ENCODE measurements at regions not wholly inside any gene's neighbourhood (a gene's known extent, or its start where the extent isn't known, plus 50 kb on each side); places are given as distances from the start of the nearest gene placed in this dataset.

DNA sequence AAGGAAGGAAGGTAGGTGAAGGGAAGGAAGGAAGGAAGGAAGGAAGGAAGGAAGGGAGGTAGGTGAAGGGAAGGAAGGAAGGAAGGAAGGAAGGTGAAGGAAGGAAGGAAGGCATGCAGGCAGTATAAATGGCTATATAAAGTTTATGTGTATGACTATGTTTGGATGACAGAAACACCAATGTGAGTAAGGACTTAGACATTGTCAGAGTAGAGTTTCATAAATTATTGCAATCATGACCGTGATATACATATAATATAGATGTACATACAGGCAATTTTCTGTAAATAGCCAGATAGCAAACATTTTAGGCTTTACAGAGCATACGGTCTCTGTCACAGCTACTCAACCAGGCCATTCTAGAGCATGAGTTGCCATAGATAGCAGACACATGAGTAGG, 133.8 kb upstream of the AKR1E2 start:
- H3K27me3 Mint-ChIP-seq, result no peaks in the 10 kb centered on the region
- H3K4me3 Mint-ChIP-seq, result no peak overlapping the region
- DNase-seq (no peak), ATAC-seq (no peak)
- ChIA-PET CTCF (no interaction called here), POLR2A (no interaction called here)
- no peaks in the 10 kb centered on the region for H3K9me3 Mint-ChIP-seq
- H3K36me3 Mint-ChIP-seq (ENCODE audit: low read depth), result no peaks in the 10 kb centered on the region
- no peak for TF ChIP-seq CTCF (IDR thresholded peaks at IDR 0.05)
- H3K4me1 Mint-ChIP-seq (ENCODE audit: low read depth), result peaks cover 15% of the 10 kb centered on the region
- intact Hi-C loops (cut with micrococcal nuclease), result no loop called here
- H3K27ac Mint-ChIP-seq, result no peak overlapping the region

- DNase-seq (no peak), ATAC-seq (no peak)
- no peaks in the 10 kb centered on the region for H3K27me3 Mint-ChIP-seq
- no peak overlapping the region for H3K4me3 Mint-ChIP-seq
- CTCF ChIA-PET, result no interaction called here
- no peaks in the 10 kb centered on the region for H3K9me3 Mint-ChIP-seq
- POLR2A ChIA-PET, result interaction anchor here (0.9 kb wide), 1 partner anchor 20 kb away, joined by 3 read pairs; no protein-coding TSS in a partner anchor
- intact Hi-C loops (cut with micrococcal nuclease), result no loop called here
- H3K36me3 Mint-ChIP-seq (ENCODE audit: low read depth), result no peaks in the 10 kb centered on the region
- no peak overlapping the region for H3K27ac Mint-ChIP-seq
- no peak for TF ChIP-seq CTCF (IDR thresholded peaks at IDR 0.05)
- H3K4me1 Mint-ChIP-seq (ENCODE audit: low read depth), result peaks cover 19% of the 10 kb centered on the region
These were observed 134.2 kb upstream of the AKR1E2 start for GRCh38 chr10:4691776-4692175.

DNA sequence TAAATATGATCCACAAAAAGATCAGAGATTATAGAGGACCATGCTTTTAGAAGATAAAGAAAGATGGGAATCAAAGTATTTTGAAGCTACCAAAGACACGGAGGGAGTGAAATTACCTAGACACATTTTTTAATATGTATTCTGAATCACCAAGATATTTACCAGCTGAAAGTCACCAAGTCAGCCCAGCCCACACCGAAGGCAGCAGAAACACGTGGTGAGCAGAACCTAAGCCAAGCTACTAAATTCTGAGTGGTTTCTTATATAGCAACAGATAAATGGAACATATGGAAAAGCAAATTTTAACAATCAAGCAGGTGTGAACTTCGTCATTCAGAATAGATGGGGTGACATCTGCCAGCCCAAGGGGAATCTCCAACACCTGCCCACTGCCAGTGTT, 134.7 kb upstream of the AKR1E2 start:
- ATAC-seq, result no peak
- intact Hi-C loops (cut with micrococcal nuclease), result no loop called here
- no peak for DNase-seq
- Mint-ChIP-seq H3K27ac (no peak overlapping the region), H3K9me3 (no peaks in the 10 kb centered on the region), H3K4me3 (no peak overlapping the region), H3K4me1 (ENCODE audit: low read depth) (peaks cover 24% of the 10 kb centered on the region), H3K27me3 (no peaks in the 10 kb centered on the region), H3K36me3 (ENCODE audit: low read depth) (no peaks in the 10 kb centered on the region)
- ChIA-PET CTCF (no interaction called here), POLR2A (interaction anchor here (0.9 kb wide), 1 partner anchor 21 kb away, joined by 3 read pairs; no protein-coding TSS in a partner anchor)
- no peak for TF ChIP-seq CTCF (IDR thresholded peaks at IDR 0.05)

DNA sequence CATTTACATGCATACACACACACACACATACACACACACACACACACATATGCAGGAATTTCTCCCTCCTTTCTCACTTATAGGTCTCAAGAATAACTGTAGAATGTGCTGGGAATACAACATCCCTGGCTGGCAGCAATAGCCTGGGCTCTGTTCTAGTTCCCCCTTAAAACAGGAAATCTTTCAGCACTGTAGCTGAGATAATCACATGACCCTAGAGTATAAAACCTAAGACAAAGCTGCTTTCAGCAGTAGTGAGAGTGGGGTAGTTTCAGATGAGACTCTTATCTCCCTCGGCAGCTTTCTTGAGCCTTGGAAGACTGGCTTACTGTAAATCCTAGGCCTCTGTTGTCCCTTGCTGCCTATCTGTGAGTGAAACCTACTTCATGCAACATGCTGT, 137.4 kb upstream of the AKR1E2 start:
- H3K27me3 Mint-ChIP-seq, result peaks cover 6% of the 10 kb centered on the region
- no peak for TF ChIP-seq CTCF (IDR thresholded peaks at IDR 0.05)
- CTCF ChIA-PET, result no interaction called here
- ATAC-seq (no peak), DNase-seq (no peak)
- intact Hi-C loops (cut with micrococcal nuclease), result no loop called here
- H3K27ac Mint-ChIP-seq, result no peak overlapping the region
- H3K4me1 Mint-ChIP-seq (ENCODE audit: low read depth), result peaks cover 35% of the 10 kb centered on the region
- POLR2A ChIA-PET, result interaction anchor here (0.6 kb wide), 1 partner anchor 60 kb away, joined by 3 read pairs; no protein-coding TSS in a partner anchor
- H3K9me3 Mint-ChIP-seq, result no peaks in the 10 kb centered on the region
- no peak overlapping the region for H3K4me3 Mint-ChIP-seq
- H3K36me3 Mint-ChIP-seq (ENCODE audit: low read depth), result no peaks in the 10 kb centered on the region

- TF ChIP-seq CTCF (IDR thresholded peaks at IDR 0.05), result no peak
- ChIA-PET CTCF (no interaction called here), POLR2A (interaction anchor here (0.6 kb wide), 1 partner anchor 60 kb away, joined by 3 read pairs; no protein-coding TSS in a partner anchor)
- ATAC-seq (no peak), DNase-seq (no peak)
- intact Hi-C loops (cut with micrococcal nuclease), result no loop called here
- no peaks in the 10 kb centered on the region for H3K36me3 Mint-ChIP-seq (ENCODE audit: low read depth)
- no peaks in the 10 kb centered on the region for H3K9me3 Mint-ChIP-seq
- H3K27ac Mint-ChIP-seq, result no peak overlapping the region
- H3K27me3 Mint-ChIP-seq, result peaks cover 8% of the 10 kb centered on the region
- no peak overlapping the region for H3K4me3 Mint-ChIP-seq
- H3K4me1 Mint-ChIP-seq (ENCODE audit: low read depth), result peaks cover 35% of the 10 kb centered on the region
These were observed 137.8 kb upstream of the AKR1E2 start for GRCh38 chr10:4688168-4688567.
